ENCODE measurements at regions not wholly inside any gene's neighbourhood (a gene's known extent, or its start where the extent isn't known, plus 50 kb on each side); places are given as distances from the start of the nearest gene placed in this dataset.

GRCh38 chr6:104617591-104617990 lies 242.1 kb downstream of the HACE1 start:
- DNase-seq, result no peak

- DNase-seq, result no peak
Observed at GRCh38 chr6:104614394-104614793, 245.3 kb downstream of the HACE1 start.

GRCh38 chr6:104613416-104614001 lies 246.2 kb downstream of the HACE1 start:
- no peak for DNase-seq

- DNase-seq, result no peak
Observed at GRCh38 chr6:104612541-104612940, 247.2 kb downstream of the HACE1 start.

- DNase-seq, result no peak
Observed at GRCh38 chr6:104608101-104608500, 251.6 kb downstream of the HACE1 start.

GRCh38 chr6:104607501-104607900 lies 252.2 kb downstream of the HACE1 start:
- no peak for DNase-seq

- peak in 7 of 56 donors; percentile 5 to 19 (median 15) for DNase-seq
Observed at GRCh38 chr6:104606361-104606760, 253.4 kb downstream of the HACE1 start.

- no peak for DNase-seq
Observed at GRCh38 chr6:104604685-104605084, 255.0 kb downstream of the HACE1 start.

- no peak for DNase-seq
Observed at GRCh38 chr6:104603108-104603745, 256.5 kb downstream of the HACE1 start.

- DNase-seq, result no peak
Observed at GRCh38 chr6:104601721-104602120, 258.0 kb downstream of the HACE1 start.

- no peak for DNase-seq
Observed at GRCh38 chr6:104601131-104601651, 258.5 kb downstream of the HACE1 start.

- DNase-seq, result no peak
Observed at GRCh38 chr6:104600639-104600931, 259.1 kb downstream of the HACE1 start.

- no peak for DNase-seq
Observed at GRCh38 chr6:104599821-104600638, 259.7 kb downstream of the HACE1 start.

GRCh38 chr6:104597541-104598050 lies 262.1 kb downstream of the HACE1 start:
- DNase-seq, result no peak

- DNase-seq, result peak in 1 of 56 donors; percentile 1
Observed at GRCh38 chr6:104596091-104596490, 263.6 kb downstream of the HACE1 start.

- peak in 1 of 56 donors; percentile 1 for DNase-seq
Observed at GRCh38 chr6:104595311-104595820, 264.4 kb downstream of the HACE1 start.

GRCh38 chr6:104591573-104592334 lies 268.0 kb downstream of the HACE1 start:
- DNase-seq, result no peak

- DNase-seq, result no peak
Observed at GRCh38 chr6:104589940-104590339, 269.8 kb downstream of the HACE1 start.

GRCh38 chr6:104585646-104586045 lies 274.1 kb downstream of the HACE1 start:
- no peak for DNase-seq

GRCh38 chr6:104580452-104580851 lies 279.3 kb downstream of the HACE1 start:
- DNase-seq, result no peak

GRCh38 chr6:104579310-104579863 lies 280.3 kb downstream of the HACE1 start:
- no peak for DNase-seq

All from amygdala (tissue), 56 donors.